Retinal pigment epithelial cell (primary cell): ENCODE measurements at regions not wholly inside any gene's neighbourhood (a gene's known extent, or its start where the extent isn't known, plus 50 kb on each side); places are given as distances from the start of the nearest gene placed in this dataset.

ENCODE experiments used
- DNase-seq: peaks from one replicate; pipeline ENCODE4 v3.0.0-alpha.2; 2010; ENCODE audit warnings: low read depth
- H3K4me3 ChIP-seq: 2 replicates; pipeline ENCODE4 v1.5.1; 2011; ENCODE audit warnings: mild to moderate bottlenecking, low read length, control low read depth, moderate library complexity
- TF ChIP-seq, protein P1 (sequence below): conservative IDR thresholded peaks from 2 replicates; pipeline ENCODE4 v1.5.1; 2011; ENCODE audit warnings: low read depth, low read length, control low read depth, inconsistent platforms

DNA sequence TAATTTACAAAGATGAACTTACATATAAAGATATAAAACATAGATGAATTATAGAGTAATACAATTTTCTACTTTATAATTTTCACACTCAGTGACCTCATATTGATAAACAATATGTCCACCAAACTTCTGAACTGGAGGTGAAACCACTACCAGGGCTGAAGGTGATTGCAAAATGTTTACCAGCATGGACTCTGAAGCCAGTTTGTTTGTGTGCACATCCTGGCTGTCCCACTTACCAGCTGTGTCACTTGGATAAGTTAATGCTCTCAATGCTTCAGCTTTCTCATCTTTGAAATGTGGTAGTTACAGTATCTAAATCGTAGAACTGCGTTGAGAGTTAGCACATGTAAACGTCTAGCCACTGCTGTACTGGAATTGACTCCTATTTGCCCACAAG lies 392.6 kb downstream of the HNRNPD start:
- no peak for DNase-seq
- TF ChIP-seq, protein P1, sequence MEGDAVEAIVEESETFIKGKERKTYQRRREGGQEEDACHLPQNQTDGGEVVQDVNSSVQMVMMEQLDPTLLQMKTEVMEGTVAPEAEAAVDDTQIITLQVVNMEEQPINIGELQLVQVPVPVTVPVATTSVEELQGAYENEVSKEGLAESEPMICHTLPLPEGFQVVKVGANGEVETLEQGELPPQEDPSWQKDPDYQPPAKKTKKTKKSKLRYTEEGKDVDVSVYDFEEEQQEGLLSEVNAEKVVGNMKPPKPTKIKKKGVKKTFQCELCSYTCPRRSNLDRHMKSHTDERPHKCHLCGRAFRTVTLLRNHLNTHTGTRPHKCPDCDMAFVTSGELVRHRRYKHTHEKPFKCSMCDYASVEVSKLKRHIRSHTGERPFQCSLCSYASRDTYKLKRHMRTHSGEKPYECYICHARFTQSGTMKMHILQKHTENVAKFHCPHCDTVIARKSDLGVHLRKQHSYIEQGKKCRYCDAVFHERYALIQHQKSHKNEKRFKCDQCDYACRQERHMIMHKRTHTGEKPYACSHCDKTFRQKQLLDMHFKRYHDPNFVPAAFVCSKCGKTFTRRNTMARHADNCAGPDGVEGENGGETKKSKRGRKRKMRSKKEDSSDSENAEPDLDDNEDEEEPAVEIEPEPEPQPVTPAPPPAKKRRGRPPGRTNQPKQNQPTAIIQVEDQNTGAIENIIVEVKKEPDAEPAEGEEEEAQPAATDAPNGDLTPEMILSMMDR = no peak

DNA sequence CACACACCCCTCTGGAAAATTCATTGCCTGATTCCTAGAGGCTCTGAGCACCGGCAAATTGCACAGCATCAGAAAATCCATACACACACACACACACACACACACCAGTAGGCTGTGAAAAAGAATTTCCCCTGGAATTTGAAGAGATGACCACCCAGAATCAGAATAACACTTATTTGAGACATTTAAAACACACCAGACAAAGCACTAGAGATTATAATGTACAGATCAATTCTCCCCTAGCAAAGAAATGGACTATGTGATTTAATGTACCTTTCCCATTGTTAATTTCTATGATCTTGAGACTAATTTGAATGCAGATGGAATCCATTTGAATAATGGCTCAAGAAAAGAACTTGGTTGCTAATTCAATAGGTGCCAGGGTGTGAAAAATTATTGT lies 399.3 kb downstream of the HNRNPD start:
- no peak overlapping the region for H3K4me3 ChIP-seq
- TF ChIP-seq, protein P1 = no peak
- DNase-seq = no peak

More for the DNA sequence above, 392.6 kb downstream of the HNRNPD start:
- H3K4me3 ChIP-seq = no peak overlapping the region

DNA sequence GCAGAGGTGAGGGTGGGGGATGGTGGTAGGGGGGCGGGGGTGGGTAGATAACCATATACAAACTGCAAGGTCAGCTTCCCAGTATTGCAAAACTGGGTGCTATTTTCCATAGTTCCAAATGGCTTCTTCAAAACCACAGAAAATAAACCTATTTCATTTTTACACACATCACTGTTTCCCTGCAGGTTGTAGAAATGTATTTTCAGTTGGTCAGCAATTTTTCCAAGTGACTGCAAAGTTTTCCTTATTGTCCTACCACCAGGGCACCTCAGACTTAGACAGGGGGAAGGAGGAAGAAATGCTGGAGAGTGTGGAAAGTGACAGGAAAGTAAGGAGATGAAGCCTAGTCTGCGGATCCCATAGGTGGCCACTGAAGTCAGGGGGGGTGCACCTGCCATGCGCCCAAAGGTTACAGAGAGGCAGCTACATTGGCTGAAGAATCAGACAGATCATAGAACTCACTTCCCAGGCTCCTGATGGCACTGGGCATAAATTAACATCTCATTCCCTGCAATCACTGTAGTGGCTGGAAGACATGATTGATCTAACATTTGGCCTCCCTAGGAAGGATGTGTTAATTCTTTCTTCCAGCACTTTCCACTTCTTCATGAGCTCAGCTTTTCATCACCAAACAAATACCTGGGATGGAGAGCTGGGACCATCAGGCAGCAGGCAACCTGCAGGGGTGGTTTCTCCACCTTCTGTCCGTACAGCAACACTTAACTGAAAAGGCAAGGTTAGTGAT lies 402.0 kb downstream of the HNRNPD start:
- no peak for DNase-seq
- TF ChIP-seq, protein P1 = no peak
- H3K4me3 ChIP-seq = no peak overlapping the region

DNA sequence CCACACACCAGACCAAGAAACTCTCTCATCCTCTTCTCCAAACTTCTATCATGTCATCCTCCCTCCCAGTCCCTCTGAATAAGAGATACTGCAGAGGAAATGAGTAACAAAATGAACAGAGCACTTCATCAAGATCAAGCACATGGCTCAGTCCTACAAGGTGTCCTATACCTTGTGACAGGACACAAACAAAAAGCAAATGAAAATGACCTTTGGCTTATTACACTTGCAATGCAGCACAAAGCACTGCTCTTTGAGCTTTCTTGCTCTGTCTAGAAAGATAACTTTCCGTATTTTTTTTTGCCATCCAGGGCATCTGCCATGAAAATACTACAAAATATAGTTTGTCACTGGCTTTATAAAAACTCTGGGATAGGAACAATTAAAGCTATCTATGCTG lies 402.7 kb downstream of the HNRNPD start:
- no peak overlapping the region for H3K4me3 ChIP-seq
- TF ChIP-seq, protein P1 = no peak
- no peak for DNase-seq

DNA sequence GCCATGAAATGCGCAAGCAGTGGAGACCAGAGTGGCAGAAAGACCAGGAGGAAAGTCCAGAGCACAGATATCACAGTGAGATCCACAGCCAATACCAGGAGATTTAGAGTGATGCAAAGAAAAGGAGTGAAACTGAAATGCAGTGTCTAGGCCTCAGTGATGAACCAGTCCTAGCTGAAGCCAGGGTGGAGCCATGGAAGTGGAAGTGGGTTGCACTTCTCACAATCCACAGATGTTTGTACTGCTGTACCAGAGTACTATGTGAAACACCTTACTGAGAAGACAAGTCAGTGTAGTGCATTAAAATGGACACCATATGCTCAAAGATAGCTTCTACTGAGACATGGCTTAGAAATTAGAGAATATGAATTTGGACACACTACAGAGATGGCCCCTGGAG lies 403.3 kb downstream of the HNRNPD start:
- DNase-seq = no peak
- H3K4me3 ChIP-seq = no peak overlapping the region

DNA sequence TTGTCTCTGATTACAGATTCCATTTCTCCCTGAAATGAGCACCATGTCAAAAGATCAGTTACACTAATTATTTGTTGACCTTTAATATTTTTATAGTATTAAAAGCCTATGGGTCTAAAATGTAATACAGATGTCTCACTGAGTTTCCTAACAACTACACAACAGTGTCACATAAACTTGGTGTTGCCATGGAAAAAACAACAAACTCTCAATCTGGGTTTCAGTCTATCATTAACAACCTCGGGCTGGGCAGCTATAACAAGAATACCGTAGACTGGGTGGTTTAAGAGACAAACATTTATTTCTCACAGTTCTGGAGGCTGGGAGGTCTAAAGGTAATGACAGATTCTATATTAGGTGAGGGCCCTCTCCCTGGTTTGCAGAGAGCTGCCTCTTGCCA lies 407.1 kb downstream of the HNRNPD start:
- DNase-seq = no peak
- TF ChIP-seq, protein P1 = no peak

More for the DNA sequence above, 403.3 kb downstream of the HNRNPD start:
- TF ChIP-seq, protein P1 = no peak

DNA sequence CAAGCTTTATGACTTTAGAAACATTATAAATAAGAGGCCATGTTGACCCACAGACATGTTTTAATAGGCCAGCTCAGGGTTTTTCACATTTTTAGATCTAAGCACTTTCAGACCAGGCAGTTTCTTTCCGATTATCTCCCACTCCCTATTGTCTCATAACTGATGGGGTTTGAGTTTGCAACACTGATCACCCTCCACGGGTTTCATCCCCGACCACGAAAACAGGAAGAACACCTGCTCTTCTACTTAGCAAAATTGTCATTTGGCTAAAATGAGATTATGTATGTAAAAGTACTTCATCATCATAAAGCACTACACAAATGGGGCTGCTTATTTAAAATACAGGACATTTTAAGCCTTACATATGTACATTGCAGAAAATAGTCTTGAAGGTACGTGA lies 407.9 kb downstream of the HNRNPD start:
- no peak overlapping the region for H3K4me3 ChIP-seq
- TF ChIP-seq, protein P1 = no peak
- no peak for DNase-seq

More for the DNA sequence above, 407.1 kb downstream of the HNRNPD start:
- no peak overlapping the region for H3K4me3 ChIP-seq
